Kidney (tissue), 13 donors: ENCODE measurements at regions not wholly inside any gene's neighbourhood (a gene's known extent, or its start where the extent isn't known, plus 50 kb on each side); places are given as distances from the start of the nearest gene placed in this dataset.

Experiments
- DNase-seq, 5 donors: peaks; one replicate each; pipeline ENCODE4 v3.0.0-alpha.2; 2013 to 2020
- FAIRE-seq: peaks from 2 replicates; lab custom pipeline; 2012; peaks lifted over from hg19 to GRCh38; lab: Jason Lieb, UNC
- H3K27ac ChIP-seq, 2 donors: one replicate each; pipeline ENCODE4 v1.7.0; 2013; ENCODE audit warnings: low read depth in 2 of 2, low read length in 2 of 2, inconsistent platforms in 1 of 2
- H3K27me3 ChIP-seq: one replicate; pipeline ENCODE4 v1.7.1; 2013; ENCODE audit warnings: low read length, inconsistent platforms; ENCODE audit not compliant: control insufficient read depth, insufficient read depth
- H3K36me3 ChIP-seq, 3 donors: one replicate each; pipeline versions ENCODE4 v1.7.0 to v1.7.1; 2013; ENCODE audit warnings: low read length in 3 of 3, control low read depth in 1 of 3, inconsistent platforms in 1 of 3; ENCODE audit not compliant: insufficient read depth in 3 of 3, control insufficient read depth in 2 of 3
- H3K4me1 ChIP-seq, 3 donors: one replicate each; pipeline versions ENCODE4 v1.7.0 to v1.7.1; 2013; ENCODE audit warnings: low read length in 3 of 3, inconsistent platforms in 1 of 3, low read depth in 1 of 3; ENCODE audit not compliant: control insufficient read depth in 2 of 3, insufficient read depth in 2 of 3
- H3K4me3 ChIP-seq, 3 donors: one replicate each; pipeline versions ENCODE4 v1.7.0 to v1.8.1; 2013; ENCODE audit warnings: low read length in 3 of 3, control low read depth in 1 of 3, inconsistent platforms in 1 of 3
- H3K9ac ChIP-seq, 3 donors: one replicate each; pipeline versions ENCODE4 v1.7.0 to v1.7.1; 2013; ENCODE audit warnings: low read length in 3 of 3, control low read depth in 1 of 3, inconsistent platforms in 1 of 3
- H3K9me3 ChIP-seq, 3 donors: one replicate each; pipeline versions ENCODE4 v1.7.0 to v1.7.1; 2013; ENCODE audit warnings: low read length in 3 of 3, control low read depth in 1 of 3, inconsistent platforms in 1 of 3; ENCODE audit not compliant: control insufficient read depth in 2 of 3, insufficient read depth in 1 of 3
- intact Hi-C: fragments of 100-400 bp; cut with DNase I; formaldehyde crosslinking; loops from one replicate; pipeline ENCODE4 v1.11.1; 2022
- TF ChIP-seq, protein P1 (sequence below): IDR thresholded peaks from 3 replicates; pipeline ENCODE4 v1.5.1; 2012; ENCODE audit warnings: mild to moderate bottlenecking, moderate library complexity, borderline replicate concordance; ENCODE audit not compliant: insufficient read depth; ENCODE audit errors: extremely low read depth
- donor health status: control.
- donor health status: control.
- donor health status: control.
- donor health status: control.
- donor health status: control.
- donor health status: DM: yes; HTN: yes; CAD: no.
- donor health status: Normal renal cell carcinoma (clear cell type).

DNA sequence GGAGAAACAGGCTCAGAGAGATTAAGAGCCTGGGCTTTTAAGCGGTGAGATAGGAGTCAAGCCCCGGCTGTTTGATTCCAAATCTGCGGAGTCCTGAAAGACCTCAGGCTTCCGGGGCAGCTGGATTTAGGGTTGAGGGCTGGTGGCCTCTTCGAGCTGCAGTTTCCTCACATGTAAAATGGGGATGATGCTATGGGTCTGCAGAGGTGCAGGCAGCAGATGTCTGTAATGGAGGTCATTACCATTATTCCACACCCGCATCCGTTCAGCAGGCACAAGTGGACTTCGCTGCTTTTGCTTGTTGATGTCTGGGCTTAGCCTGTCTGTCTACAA is 175.6 kb upstream of the HS6ST1 start:
- Histone ChIP-seq H3K36me3 (no peaks in the 10 kb centered on the region), H3K9me3 (peaks cover 0 to 6% (median 0%) of the 10 kb centered on the region in 3 donors), H3K9ac (no peak overlapping the region), H3K4me3 (no peak overlapping the region), H3K4me1 (peaks cover 0 to 4% (median 0%) of the 10 kb centered on the region in 3 donors), H3K27ac (no peak overlapping the region), H3K27me3 (no peaks in the 10 kb centered on the region)
- intact Hi-C loops = no loop called here
- TF ChIP-seq, protein P1, sequence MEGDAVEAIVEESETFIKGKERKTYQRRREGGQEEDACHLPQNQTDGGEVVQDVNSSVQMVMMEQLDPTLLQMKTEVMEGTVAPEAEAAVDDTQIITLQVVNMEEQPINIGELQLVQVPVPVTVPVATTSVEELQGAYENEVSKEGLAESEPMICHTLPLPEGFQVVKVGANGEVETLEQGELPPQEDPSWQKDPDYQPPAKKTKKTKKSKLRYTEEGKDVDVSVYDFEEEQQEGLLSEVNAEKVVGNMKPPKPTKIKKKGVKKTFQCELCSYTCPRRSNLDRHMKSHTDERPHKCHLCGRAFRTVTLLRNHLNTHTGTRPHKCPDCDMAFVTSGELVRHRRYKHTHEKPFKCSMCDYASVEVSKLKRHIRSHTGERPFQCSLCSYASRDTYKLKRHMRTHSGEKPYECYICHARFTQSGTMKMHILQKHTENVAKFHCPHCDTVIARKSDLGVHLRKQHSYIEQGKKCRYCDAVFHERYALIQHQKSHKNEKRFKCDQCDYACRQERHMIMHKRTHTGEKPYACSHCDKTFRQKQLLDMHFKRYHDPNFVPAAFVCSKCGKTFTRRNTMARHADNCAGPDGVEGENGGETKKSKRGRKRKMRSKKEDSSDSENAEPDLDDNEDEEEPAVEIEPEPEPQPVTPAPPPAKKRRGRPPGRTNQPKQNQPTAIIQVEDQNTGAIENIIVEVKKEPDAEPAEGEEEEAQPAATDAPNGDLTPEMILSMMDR = no peak
- DNase-seq (peak in 1 of 5 donors; percentile 28), FAIRE-seq (no peak)

DNA sequence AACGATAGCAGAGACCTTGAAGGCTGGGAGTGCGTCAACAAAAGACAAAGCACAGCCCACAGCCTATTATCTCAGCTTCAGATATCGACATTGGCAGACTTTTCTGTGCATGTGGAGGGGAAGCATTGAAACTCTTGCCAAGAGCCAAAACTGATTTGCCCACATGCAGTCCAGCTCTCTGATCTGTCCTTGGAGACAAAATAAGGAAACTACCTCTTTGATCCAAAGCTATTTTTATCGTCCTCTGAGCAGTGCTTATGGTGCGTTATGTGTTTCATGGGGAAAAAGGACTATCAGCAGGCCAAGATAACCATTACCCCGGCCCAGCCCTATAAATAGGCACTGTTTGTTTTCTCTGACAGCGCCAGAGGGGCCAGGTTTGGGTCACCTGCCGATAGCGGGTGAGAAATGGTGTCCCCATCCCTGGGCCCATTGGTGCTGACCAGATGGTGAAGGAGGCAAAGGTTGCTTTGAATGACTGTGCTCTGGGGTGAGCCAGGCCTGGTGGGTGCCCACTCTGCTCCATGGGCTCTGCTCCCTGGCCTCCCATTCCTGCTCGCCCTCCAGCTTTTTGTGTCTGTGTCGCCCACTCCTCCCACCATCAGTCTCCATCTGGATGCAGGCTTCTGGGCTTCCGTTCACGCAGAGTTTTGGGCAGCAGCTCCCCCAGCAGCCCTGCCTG is 176.1 kb upstream of the HS6ST1 start:
- peak in 1 of 5 donors; percentile 24 for DNase-seq
- peaks cover 0 to 6% (median 0%) of the 10 kb centered on the region in 3 donors for H3K9me3 ChIP-seq
- intact Hi-C loops = no loop called here
- H3K36me3 ChIP-seq = no peaks in the 10 kb centered on the region
- H3K27me3 ChIP-seq = no peaks in the 10 kb centered on the region
- TF ChIP-seq, protein P1 = no peak
- no peak overlapping the region for H3K27ac ChIP-seq
- peaks cover 0 to 3% (median 0%) of the 10 kb centered on the region in 3 donors for H3K4me1 ChIP-seq
- no peak overlapping the region for H3K9ac ChIP-seq
- FAIRE-seq = no peak
- H3K4me3 ChIP-seq = no peak overlapping the region

DNA sequence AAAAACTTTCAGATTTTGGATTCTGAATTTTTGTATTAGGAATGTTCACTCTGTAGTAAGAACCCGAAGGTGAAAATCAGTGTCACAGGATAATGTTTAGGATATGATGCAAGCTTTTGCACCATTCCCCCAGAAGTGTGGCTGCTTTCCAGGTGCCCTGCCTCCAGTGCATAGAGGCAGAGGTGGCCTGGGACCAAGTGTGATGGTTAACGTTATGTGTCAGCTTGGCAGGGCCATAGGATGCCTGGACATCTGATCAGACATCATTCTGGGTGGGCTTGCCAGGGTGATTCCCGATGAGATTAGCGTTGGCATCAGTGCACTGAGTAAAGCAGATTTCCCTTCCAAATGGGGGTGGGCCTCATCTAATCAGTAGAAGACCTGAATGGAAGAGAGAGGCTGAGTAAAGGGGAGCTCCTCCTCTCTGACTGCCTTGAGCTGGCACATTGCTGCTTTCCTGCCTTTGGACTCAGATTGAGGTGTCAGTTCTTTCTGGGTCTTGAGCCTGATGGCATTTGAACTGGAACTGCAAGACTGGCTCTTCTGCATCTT is 177.4 kb upstream of the HS6ST1 start:
- no peak overlapping the region for H3K4me3 ChIP-seq
- intact Hi-C loops = no loop called here
- TF ChIP-seq, protein P1 = no peak
- peaks cover 0 to 6% (median 0%) of the 10 kb centered on the region in 3 donors for H3K9me3 ChIP-seq
- H3K27me3 ChIP-seq = no peaks in the 10 kb centered on the region
- no peaks in the 10 kb centered on the region for H3K36me3 ChIP-seq
- DNase-seq (no peak), FAIRE-seq (no peak)
- H3K4me1 ChIP-seq = no peaks in the 10 kb centered on the region
- no peak overlapping the region for H3K9ac ChIP-seq
- H3K27ac ChIP-seq = no peak overlapping the region
